ENCODE measurements at regions not wholly inside any gene's neighbourhood (a gene's known extent, or its start where the extent isn't known, plus 50 kb on each side); places are given as distances from the start of the nearest gene placed in this dataset.
"Not testable (repeated sequence)": the region's sequence is repeated elsewhere in the genome, so short reads cannot be mapped to it uniquely, and the experiment has no call there.

DNA sequence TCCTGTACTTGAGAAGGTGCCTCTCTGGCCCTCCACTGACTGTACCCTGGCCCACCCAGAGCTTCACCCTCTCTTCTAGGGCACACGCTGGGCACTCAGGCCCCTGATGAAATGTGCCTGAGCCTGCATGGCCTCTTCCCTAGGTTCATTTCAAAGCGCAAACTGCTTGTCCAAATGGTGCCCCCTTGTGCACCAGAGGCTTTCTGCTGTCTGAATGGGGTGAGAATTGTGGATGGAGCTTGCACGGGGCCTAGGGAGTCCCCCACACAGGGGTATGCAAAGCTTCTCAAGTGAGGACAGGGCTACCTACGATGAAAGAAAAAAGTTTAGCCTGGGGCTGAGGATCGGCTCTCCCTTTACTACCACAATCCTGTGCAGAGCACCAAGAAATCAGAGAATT lies 116.9 kb upstream of the ZNF337 start:
- TF ChIP-seq, protein P1, sequence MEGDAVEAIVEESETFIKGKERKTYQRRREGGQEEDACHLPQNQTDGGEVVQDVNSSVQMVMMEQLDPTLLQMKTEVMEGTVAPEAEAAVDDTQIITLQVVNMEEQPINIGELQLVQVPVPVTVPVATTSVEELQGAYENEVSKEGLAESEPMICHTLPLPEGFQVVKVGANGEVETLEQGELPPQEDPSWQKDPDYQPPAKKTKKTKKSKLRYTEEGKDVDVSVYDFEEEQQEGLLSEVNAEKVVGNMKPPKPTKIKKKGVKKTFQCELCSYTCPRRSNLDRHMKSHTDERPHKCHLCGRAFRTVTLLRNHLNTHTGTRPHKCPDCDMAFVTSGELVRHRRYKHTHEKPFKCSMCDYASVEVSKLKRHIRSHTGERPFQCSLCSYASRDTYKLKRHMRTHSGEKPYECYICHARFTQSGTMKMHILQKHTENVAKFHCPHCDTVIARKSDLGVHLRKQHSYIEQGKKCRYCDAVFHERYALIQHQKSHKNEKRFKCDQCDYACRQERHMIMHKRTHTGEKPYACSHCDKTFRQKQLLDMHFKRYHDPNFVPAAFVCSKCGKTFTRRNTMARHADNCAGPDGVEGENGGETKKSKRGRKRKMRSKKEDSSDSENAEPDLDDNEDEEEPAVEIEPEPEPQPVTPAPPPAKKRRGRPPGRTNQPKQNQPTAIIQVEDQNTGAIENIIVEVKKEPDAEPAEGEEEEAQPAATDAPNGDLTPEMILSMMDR (IDR thresholded peaks at IDR 0.05; ENCODE audit: insufficient read depth, low read depth, low read length), result not testable (repeated sequence)
- TF ChIP-seq EZH2 (IDR thresholded peaks at IDR 0.05; ENCODE audit: insufficient read depth, low read length), result not testable (repeated sequence)
